HG03025 (cell line): ENCODE measurements at regions not wholly inside any gene's neighbourhood (a gene's known extent, or its start where the extent isn't known, plus 50 kb on each side); places are given as distances from the start of the nearest gene placed in this dataset.

Experiments used
- ATAC-seq: cut with Tn5 transposase; IDR thresholded peaks from one replicate; pipeline ENCODE4 v1.9.1; 2021; ENCODE audit warnings: mild to moderate bottlenecking, moderate library complexity; ENCODE audit not compliant: unreplicated experiment, low FRiP score

GRCh38 chr5:74956278-74956677 lies 90.1 kb upstream of the FAM169A start:
- ATAC-seq = no peak

GRCh38 chr5:74954919-74955318 lies 88.7 kb upstream of the FAM169A start:
- ATAC-seq = no peak

- ATAC-seq = no peak
Observed at GRCh38 chr5:74953937-74954720, 87.9 kb upstream of the FAM169A start.

GRCh38 chr5:74953554-74953936 lies 87.4 kb upstream of the FAM169A start:
- no peak for ATAC-seq

- ATAC-seq = no peak
Observed at GRCh38 chr5:74952406-74952805, 86.2 kb upstream of the FAM169A start.

GRCh38 chr5:74951865-74952264 lies 85.7 kb upstream of the FAM169A start:
- ATAC-seq = no peak

GRCh38 chr5:74950836-74951515 lies 84.8 kb upstream of the FAM169A start:
- ATAC-seq = no peak

- no peak for ATAC-seq
Observed at GRCh38 chr5:74949976-74950375, 83.8 kb upstream of the FAM169A start.

- ATAC-seq = no peak
Observed at GRCh38 chr5:74948031-74948546, 81.9 kb upstream of the FAM169A start.

GRCh38 chr5:74946471-74946870 lies 80.3 kb upstream of the FAM169A start:
- no peak for ATAC-seq

GRCh38 chr5:74945561-74946165 lies 79.5 kb upstream of the FAM169A start:
- peak; percentile 78 for ATAC-seq

- ATAC-seq = no peak
Observed at GRCh38 chr5:74943905-74944304, 77.7 kb upstream of the FAM169A start.

GRCh38 chr5:74942622-74943286 lies 76.6 kb upstream of the FAM169A start:
- ATAC-seq = no peak

- ATAC-seq = no peak
Observed at GRCh38 chr5:74940782-74941353, 74.7 kb upstream of the FAM169A start.

- no peak for ATAC-seq
Observed at GRCh38 chr5:74938250-74938933, 72.2 kb upstream of the FAM169A start.

- ATAC-seq = no peak
Observed at GRCh38 chr5:74935752-74936091, 69.5 kb upstream of the FAM169A start.

- ATAC-seq = no peak
Observed at GRCh38 chr5:74934949-74935751, 69.0 kb upstream of the FAM169A start.

GRCh38 chr5:74927336-74927735 lies 61.1 kb upstream of the FAM169A start:
- no peak for ATAC-seq

- ATAC-seq = no peak
Observed at GRCh38 chr5:74919487-74919886, 53.3 kb upstream of the FAM169A start.
